ENCODE measurements at regions not wholly inside any gene's neighbourhood (a gene's known extent, or its start where the extent isn't known, plus 50 kb on each side); places are given as distances from the start of the nearest gene placed in this dataset.

- TF ChIP-seq EZH2 (IDR thresholded peaks at IDR 0.05; ENCODE audit: borderline replicate concordance, insufficient read depth, low read length, poor library complexity, severe bottlenecking) (no peak), CTCF (IDR thresholded peaks at IDR 0.05; ENCODE audit: poor library complexity, severe bottlenecking) (no peak), REST (IDR thresholded peaks at IDR 0.05; ENCODE audit: borderline replicate concordance) (no peak), EP300 (conservative IDR thresholded peaks at IDR 0.05; ENCODE audit: poor library complexity, severe bottlenecking) (no peak), TAF1 (IDR thresholded peaks at IDR 0.05; ENCODE audit: low read depth) (no peak), RAD21 (conservative IDR thresholded peaks at IDR 0.05) (no peak), POLR2AphosphoS5 (IDR thresholded peaks at IDR 0.05) (no peak), MXI1 (conservative IDR thresholded peaks at IDR 0.05; ENCODE audit: poor library complexity, severe bottlenecking) (no peak)
Observed at GRCh38 chr12:33718631-33719030, 279.0 kb upstream of the SYT10 start.

Data from neural cell (in vitro differentiated cells).